MM.1S (cell line): ENCODE measurements at regions not wholly inside any gene's neighbourhood (a gene's known extent, or its start where the extent isn't known, plus 50 kb on each side); places are given as distances from the start of the nearest gene placed in this dataset.

Source experiments
- DNase-seq: peaks from one replicate; pipeline ENCODE4 v3.0.0-alpha.2; 2015
- H2AFZ ChIP-seq: fragments of 300-600 bp; sonication (generic); 2 replicates; pipeline ENCODE4 v1.6.0; 2016; ENCODE audit warnings: antibody characterized with exemption, low read length
- H3F3A ChIP-seq: fragments of 300-600 bp; sonication (generic); 2 replicates; pipeline ENCODE4 v1.6.1; 2016; ENCODE audit warnings: mild to moderate bottlenecking, antibody characterized with exemption, low read length, moderate library complexity, mixed read lengths; ENCODE audit not compliant: insufficient read depth
- H3K27ac ChIP-seq: fragments of 300-600 bp; sonication (generic); 2 replicates; pipeline ENCODE4 v1.5.1; 2016; ENCODE audit warnings: mild to moderate bottlenecking, low read length
- H3K27me3 ChIP-seq: fragments of 300-600 bp; sonication (generic); replicated peaks from 2 replicates; pipeline ENCODE4 v1.6.0; 2016; ENCODE audit warnings: low read length; ENCODE audit not compliant: insufficient read depth
- H3K36me3 ChIP-seq: fragments of 300-600 bp; sonication (generic); replicated peaks from 2 replicates; pipeline ENCODE4 v1.6.1; 2016; ENCODE audit warnings: mild to moderate bottlenecking, low read length, mixed read lengths; ENCODE audit not compliant: insufficient read depth
- H3K4me1 ChIP-seq: fragments of 300-600 bp; sonication (generic); 2 replicates; pipeline ENCODE4 v1.6.1; 2016; ENCODE audit warnings: low read length, mixed read lengths
- H3K4me2 ChIP-seq: fragments of 300-600 bp; sonication (generic); 2 replicates; pipeline ENCODE4 v1.6.0; 2016; ENCODE audit warnings: low read depth, low read length
- H3K4me3 ChIP-seq: fragments of 300-600 bp; sonication (generic); 2 replicates; pipeline ENCODE4 v1.5.1; 2016; ENCODE audit warnings: low read length, mixed read lengths
- H3K79me2 ChIP-seq: fragments of 300-600 bp; sonication (generic); 2 replicates; pipeline ENCODE4 v1.6.1; 2016; ENCODE audit warnings: mixed run types, low read length, mixed read lengths
- H3K9ac ChIP-seq: fragments of 300-600 bp; sonication (generic); 2 replicates; pipeline ENCODE4 v1.6.1; 2016; ENCODE audit warnings: low read length, mixed read lengths
- H3K9me2 ChIP-seq: fragments of 300-600 bp; sonication (generic); replicated peaks from 2 replicates; pipeline ENCODE4 v1.6.1; 2016; ENCODE audit warnings: mild to moderate bottlenecking, low read length, mixed read lengths; ENCODE audit not compliant: insufficient read depth
- H3K9me3 ChIP-seq: fragments of 300-600 bp; sonication (generic); replicated peaks from 2 replicates; pipeline ENCODE4 v1.6.1; 2016; ENCODE audit warnings: mild to moderate bottlenecking, low read length, mixed read lengths; ENCODE audit not compliant: insufficient read depth
- H4K20me1 ChIP-seq: fragments of 300-600 bp; sonication (generic); 2 replicates; pipeline ENCODE4 v1.6.1; 2016; ENCODE audit warnings: mild to moderate bottlenecking, low read length, moderate library complexity, mixed read lengths; ENCODE audit not compliant: insufficient read depth
- EZH2 ChIP-seq: fragments of 300-600 bp; sonication (generic); optimal IDR thresholded peaks from 2 replicates; pipeline ENCODE3; 2017; ENCODE audit warnings: low read depth, mild to moderate bottlenecking, antibody characterized with exemption, low read length, mixed read lengths
- EZH2phosphoT487 ChIP-seq: fragments of 300-600 bp; sonication (generic); IDR thresholded peaks from 2 replicates; pipeline ENCODE4 v1.6.1; 2018; ENCODE audit warnings: antibody characterized with exemption, low read length
- TF ChIP-seq, protein P1 (sequence below): fragments of 300-600 bp; sonication (generic); IDR thresholded peaks from 2 replicates; pipeline ENCODE4 v1.5.1; 2016; ENCODE audit warnings: antibody characterized with exemption, low read length, mixed read lengths

DNA sequence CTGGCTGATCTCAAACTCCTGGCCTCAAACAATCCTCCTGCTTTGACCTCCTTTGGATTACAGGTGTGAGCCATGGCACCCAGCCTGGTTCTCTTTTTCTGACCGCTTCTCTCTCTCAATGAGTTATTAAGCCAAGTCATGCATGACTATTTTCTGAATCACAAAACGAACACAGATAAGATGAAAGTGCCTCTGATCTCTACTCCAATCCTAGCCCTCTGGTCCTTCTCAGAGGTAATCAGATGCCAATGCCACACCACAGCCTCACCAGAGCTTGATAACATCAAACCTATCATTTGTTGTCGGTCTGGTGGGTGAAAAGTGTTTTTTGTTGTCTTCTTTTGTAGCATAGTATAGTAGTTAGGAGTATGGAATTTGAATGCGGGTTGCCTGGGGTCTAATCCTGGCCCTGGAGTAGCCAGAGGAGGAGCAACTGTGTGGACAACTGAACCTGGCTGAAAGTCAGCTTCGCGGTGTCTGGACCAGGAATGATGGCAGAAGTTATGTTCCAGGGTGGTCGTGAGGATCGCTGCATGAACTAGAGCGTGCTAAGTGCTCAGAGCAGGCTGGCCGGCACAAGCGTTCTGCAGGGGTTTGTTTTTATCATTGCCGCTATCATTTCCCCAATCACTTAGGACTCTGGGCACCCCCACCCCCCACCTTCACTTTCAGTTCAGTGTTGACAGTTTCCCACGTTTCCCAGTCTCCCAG is 77.9 kb downstream of the SPRING1 start:
- Histone ChIP-seq H3K9me3 (no peaks in the 10 kb centered on the region), H3K79me2 (no peaks in the 10 kb centered on the region), H4K20me1 (no peaks in the 10 kb centered on the region), H3K36me3 (no peaks in the 10 kb centered on the region), H3K27me3 (no peaks in the 10 kb centered on the region), H3K27ac (no peak overlapping the region), H3K9me2 (no peaks in the 10 kb centered on the region), H3K4me3 (no peak overlapping the region), H3F3A (no peaks in the 10 kb centered on the region), H3K4me2 (no peak overlapping the region), H3K4me1 (no peaks in the 10 kb centered on the region), H3K9ac (no peak overlapping the region), H2AFZ (no peak overlapping the region)
- DNase-seq, result no peak
- TF ChIP-seq, protein P1, sequence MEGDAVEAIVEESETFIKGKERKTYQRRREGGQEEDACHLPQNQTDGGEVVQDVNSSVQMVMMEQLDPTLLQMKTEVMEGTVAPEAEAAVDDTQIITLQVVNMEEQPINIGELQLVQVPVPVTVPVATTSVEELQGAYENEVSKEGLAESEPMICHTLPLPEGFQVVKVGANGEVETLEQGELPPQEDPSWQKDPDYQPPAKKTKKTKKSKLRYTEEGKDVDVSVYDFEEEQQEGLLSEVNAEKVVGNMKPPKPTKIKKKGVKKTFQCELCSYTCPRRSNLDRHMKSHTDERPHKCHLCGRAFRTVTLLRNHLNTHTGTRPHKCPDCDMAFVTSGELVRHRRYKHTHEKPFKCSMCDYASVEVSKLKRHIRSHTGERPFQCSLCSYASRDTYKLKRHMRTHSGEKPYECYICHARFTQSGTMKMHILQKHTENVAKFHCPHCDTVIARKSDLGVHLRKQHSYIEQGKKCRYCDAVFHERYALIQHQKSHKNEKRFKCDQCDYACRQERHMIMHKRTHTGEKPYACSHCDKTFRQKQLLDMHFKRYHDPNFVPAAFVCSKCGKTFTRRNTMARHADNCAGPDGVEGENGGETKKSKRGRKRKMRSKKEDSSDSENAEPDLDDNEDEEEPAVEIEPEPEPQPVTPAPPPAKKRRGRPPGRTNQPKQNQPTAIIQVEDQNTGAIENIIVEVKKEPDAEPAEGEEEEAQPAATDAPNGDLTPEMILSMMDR, result no peak
- no peak for TF ChIP-seq EZH2
- no peak for TF ChIP-seq EZH2phosphoT487

DNA sequence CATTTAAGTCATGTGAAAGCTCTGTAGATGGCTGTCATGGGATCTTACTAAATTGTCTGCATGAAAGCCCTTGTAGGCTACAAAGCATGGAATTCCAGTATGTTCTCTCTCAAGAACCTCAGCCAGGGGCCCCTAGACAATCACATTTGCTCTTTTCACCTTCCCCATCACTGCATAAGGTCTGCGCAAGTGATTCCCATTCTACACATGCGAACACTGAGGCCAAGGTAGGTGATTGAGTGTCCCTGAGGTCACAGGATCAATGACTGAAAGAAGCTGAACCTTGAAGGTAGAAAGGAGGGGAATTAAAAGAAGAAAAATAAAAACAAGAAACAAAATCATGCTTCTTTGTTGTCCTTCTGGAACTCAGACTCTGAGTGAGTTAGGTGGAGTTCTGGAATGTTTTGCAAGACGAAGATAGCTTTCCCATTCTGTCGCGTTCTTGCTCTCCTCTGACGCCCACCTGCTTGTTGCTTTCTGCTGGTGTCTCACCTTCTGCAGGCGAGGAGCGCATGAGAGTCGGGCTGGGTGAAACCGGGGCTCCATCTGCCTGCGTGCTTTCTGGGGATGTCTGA is 79.9 kb downstream of the SPRING1 start:
- Histone ChIP-seq H3K9ac (no peak overlapping the region), H3K79me2 (no peaks in the 10 kb centered on the region), H3K27me3 (no peaks in the 10 kb centered on the region), H3K4me3 (no peak overlapping the region), H3K27ac (no peak overlapping the region), H3K9me3 (no peaks in the 10 kb centered on the region), H4K20me1 (no peaks in the 10 kb centered on the region), H3K36me3 (no peaks in the 10 kb centered on the region), H2AFZ (no peak overlapping the region), H3K4me1 (no peaks in the 10 kb centered on the region), H3K4me2 (no peak overlapping the region), H3F3A (no peaks in the 10 kb centered on the region), H3K9me2 (no peaks in the 10 kb centered on the region)
- TF ChIP-seq, protein P1, result no peak
- TF ChIP-seq EZH2, result no peak
- no peak for TF ChIP-seq EZH2phosphoT487
- DNase-seq, result no peak

DNA sequence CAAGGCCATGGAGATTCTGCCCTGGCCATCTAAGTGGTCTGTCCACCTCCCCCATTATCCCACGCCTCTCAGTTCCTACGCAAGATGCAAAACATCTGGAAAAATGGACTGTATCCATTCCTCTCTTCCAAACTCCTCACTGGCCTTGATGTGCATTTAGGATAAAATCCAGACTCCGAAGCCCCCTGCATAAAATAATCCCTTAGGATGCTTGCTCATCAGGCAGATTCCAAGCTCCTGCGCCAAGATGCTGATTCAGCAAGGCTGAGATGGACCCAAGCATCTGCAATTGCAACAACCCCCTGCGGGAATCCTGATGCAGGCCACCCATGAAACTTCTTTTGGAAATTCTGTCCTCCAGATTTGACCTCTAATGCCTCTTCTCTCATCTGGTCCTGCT is 81.6 kb downstream of the SPRING1 start:
- H3F3A ChIP-seq, result no peaks in the 10 kb centered on the region
- H3K4me3 ChIP-seq, result no peak overlapping the region
- no peak overlapping the region for H3K4me2 ChIP-seq
- TF ChIP-seq, protein P1, result no peak
- no peak for TF ChIP-seq EZH2
- no peak for TF ChIP-seq EZH2phosphoT487
- no peaks in the 10 kb centered on the region for H3K9me3 ChIP-seq
- no peaks in the 10 kb centered on the region for H3K4me1 ChIP-seq
- H3K27me3 ChIP-seq, result no peaks in the 10 kb centered on the region
- no peak overlapping the region for H3K9ac ChIP-seq
- no peaks in the 10 kb centered on the region for H3K79me2 ChIP-seq
- no peaks in the 10 kb centered on the region for H3K36me3 ChIP-seq
- DNase-seq, result no peak
- no peak overlapping the region for H2AFZ ChIP-seq
- H3K27ac ChIP-seq, result no peak overlapping the region
- no peaks in the 10 kb centered on the region for H4K20me1 ChIP-seq
- H3K9me2 ChIP-seq, result no peaks in the 10 kb centered on the region
